Astrocyte of the cerebellum (primary cell): ENCODE measurements at regions not wholly inside any gene's neighbourhood (a gene's known extent, or its start where the extent isn't known, plus 50 kb on each side); places are given as distances from the start of the nearest gene placed in this dataset.

Experiments used
- DNase-seq: peaks from one replicate; pipeline ENCODE4 v3.0.0-alpha.2; 2011; ENCODE audit warnings: low read depth
- H3K4me3 ChIP-seq: 2 replicates; pipeline ENCODE4 v1.5.1; 2011; ENCODE audit warnings: mild to moderate bottlenecking, low read depth, low read length, moderate library complexity
- CTCF ChIP-seq: IDR thresholded peaks from 2 replicates; pipeline ENCODE4 v1.5.1; 2012; ENCODE audit warnings: low read length, low read depth, moderate library complexity, mild to moderate bottlenecking; ENCODE audit errors: missing control alignments
- in situ Hi-C: cut with HindIII; loops from 2 replicates; pipeline ENCODE4 v1.10.0; 2017; ENCODE audit warnings: low sequenced_read_pairs

GRCh38 chr16:86091976-86092375 lies 193.0 kb downstream of the IRF8 start:
- H3K4me3 ChIP-seq, result no peak overlapping the region
- DNase-seq, result no peak
- in situ Hi-C loops, result loop anchor here (25.0 kb wide), 1 partner anchor 95 kb away; no protein-coding TSS in a partner anchor
- no peak for TF ChIP-seq CTCF

- H3K4me3 ChIP-seq, result no peak overlapping the region
- DNase-seq, result no peak
- TF ChIP-seq CTCF, result no peak
- in situ Hi-C loops, result loop anchor here (25.0 kb wide), 1 partner anchor 94 kb away; no protein-coding TSS in a partner anchor
Observed at GRCh38 chr16:86092586-86093480, 193.9 kb downstream of the IRF8 start.

GRCh38 chr16:86093801-86094750 lies 195.1 kb downstream of the IRF8 start:
- no peak for TF ChIP-seq CTCF
- no peak for DNase-seq
- in situ Hi-C loops, result loop anchor here (25.0 kb wide), 1 partner anchor 93 kb away; no protein-coding TSS in a partner anchor
- no peak overlapping the region for H3K4me3 ChIP-seq

- no peak for DNase-seq
- no peak for TF ChIP-seq CTCF
- no peak overlapping the region for H3K4me3 ChIP-seq
- in situ Hi-C loops, result loop anchor here (25.0 kb wide), 1 partner anchor 92 kb away; no protein-coding TSS in a partner anchor
Observed at GRCh38 chr16:86095131-86095752, 196.3 kb downstream of the IRF8 start.

- no peak for TF ChIP-seq CTCF
Observed at GRCh38 chr16:86095906-86096485, 197.0 kb downstream of the IRF8 start.

GRCh38 chr16:86096850-86097249 lies 197.9 kb downstream of the IRF8 start:
- no peak for TF ChIP-seq CTCF
- no peak overlapping the region for H3K4me3 ChIP-seq
- in situ Hi-C loops, result loop anchor here (25.0 kb wide), 1 partner anchor 90 kb away; no protein-coding TSS in a partner anchor
- DNase-seq, result no peak

More at GRCh38 chr16:86095906-86096485, 197.0 kb downstream of the IRF8 start:
- no peak overlapping the region for H3K4me3 ChIP-seq
- in situ Hi-C loops, result loop anchor here (25.0 kb wide), 1 partner anchor 91 kb away; no protein-coding TSS in a partner anchor
- no peak for DNase-seq
